SU-DHL-6 (cell line): ENCODE measurements at regions not wholly inside any gene's neighbourhood (a gene's known extent, or its start where the extent isn't known, plus 50 kb on each side); places are given as distances from the start of the nearest gene placed in this dataset.

Experiments
- H2AFZ ChIP-seq: fragments of 200-600 bp; sonication (generic); 2 replicates; pipeline ENCODE4 v1.6.1; 2014; ENCODE audit warnings: low read depth, mild to moderate bottlenecking, moderate library complexity, mixed read lengths, antibody characterized with exemption, low read length; ENCODE audit not compliant: severe bottlenecking
- H3F3A ChIP-seq: fragments of 200-600 bp; shearing (Covaris generic); 2 replicates; pipeline ENCODE4 v1.6.0; 2016; ENCODE audit warnings: antibody characterized with exemption, mild to moderate bottlenecking; ENCODE audit not compliant: insufficient read depth
- H3K27ac ChIP-seq: fragments of 200-600 bp; sonication (generic); 2 replicates; pipeline ENCODE4 v1.5.1; 2016; ENCODE audit warnings: low read depth, mild to moderate bottlenecking, low read length, moderate library complexity, mixed read lengths
- H3K27me3 ChIP-seq: fragments of 200-600 bp; sonication (generic), shearing (Covaris generic); 2 replicates; pipeline ENCODE4 v1.6.0; 2014; ENCODE audit warnings: mild to moderate bottlenecking, low read length
- H3K36me3 ChIP-seq: fragments of 200-600 bp; sonication (generic); 2 replicates; pipeline ENCODE4 v1.6.1; 2014; ENCODE audit warnings: mild to moderate bottlenecking, low read length, mixed read lengths
- H3K4me2 ChIP-seq: fragments of 300-600, 200-600 bp; shearing (Covaris generic), sonication (generic); 2 replicates; pipeline ENCODE4 v1.6.0; 2014; ENCODE audit warnings: low read length, low read depth, mild to moderate bottlenecking; ENCODE audit not compliant: poor library complexity, severe bottlenecking
- H3K4me3 ChIP-seq: fragments of 200-600 bp; sonication (generic); 2 replicates; pipeline ENCODE4 v1.5.1; 2014; ENCODE audit warnings: antibody characterized with exemption, low read length, mild to moderate bottlenecking, mixed read lengths; ENCODE audit not compliant: insufficient read depth, poor library complexity, severe bottlenecking
- H3K79me2 ChIP-seq: fragments of 200-600 bp; sonication (generic); 2 replicates; pipeline ENCODE4 v1.6.1; 2014; ENCODE audit warnings: mild to moderate bottlenecking, low read length, moderate library complexity; ENCODE audit not compliant: insufficient read depth
- H3K9ac ChIP-seq: fragments of 200-600 bp; sonication (generic); 2 replicates; pipeline ENCODE4 v1.7.0; 2014; ENCODE audit warnings: mild to moderate bottlenecking, low read length
- H3K9me2 ChIP-seq: fragments of 200-600 bp; sonication (generic); replicated peaks from 2 replicates; pipeline ENCODE4 v1.6.1; 2014; ENCODE audit warnings: low read length; ENCODE audit not compliant: insufficient read depth
- H3K9me3 ChIP-seq: fragments of 200-600 bp; sonication (generic); 2 replicates; pipeline ENCODE4 v1.6.1; 2014; ENCODE audit warnings: low read length, mixed read lengths; ENCODE audit not compliant: insufficient read depth
- H4K20me1 ChIP-seq: fragments of 200-600 bp; sonication (generic); 2 replicates; pipeline ENCODE4 v1.6.1; 2014; ENCODE audit warnings: low read depth, mild to moderate bottlenecking, antibody characterized with exemption, low read length, moderate library complexity, mixed read lengths
- CTCF ChIP-seq: fragments of 200-600 bp; sonication (generic); IDR thresholded peaks from one replicate; pipeline ENCODE4 v1.5.1; 2017; ENCODE audit warnings: antibody characterized with exemption, mild to moderate bottlenecking, low read length, moderate library complexity; ENCODE audit not compliant: insufficient read depth, poor library complexity, severe bottlenecking
- EZH2phosphoT487 ChIP-seq: fragments of 200-600 bp; sonication (generic), shearing (Covaris generic); conservative IDR thresholded peaks from 2 replicates; pipeline ENCODE4 v1.6.1; 2018; ENCODE audit warnings: mild to moderate bottlenecking, antibody characterized with exemption, low read length, moderate library complexity, mixed read lengths

DNA sequence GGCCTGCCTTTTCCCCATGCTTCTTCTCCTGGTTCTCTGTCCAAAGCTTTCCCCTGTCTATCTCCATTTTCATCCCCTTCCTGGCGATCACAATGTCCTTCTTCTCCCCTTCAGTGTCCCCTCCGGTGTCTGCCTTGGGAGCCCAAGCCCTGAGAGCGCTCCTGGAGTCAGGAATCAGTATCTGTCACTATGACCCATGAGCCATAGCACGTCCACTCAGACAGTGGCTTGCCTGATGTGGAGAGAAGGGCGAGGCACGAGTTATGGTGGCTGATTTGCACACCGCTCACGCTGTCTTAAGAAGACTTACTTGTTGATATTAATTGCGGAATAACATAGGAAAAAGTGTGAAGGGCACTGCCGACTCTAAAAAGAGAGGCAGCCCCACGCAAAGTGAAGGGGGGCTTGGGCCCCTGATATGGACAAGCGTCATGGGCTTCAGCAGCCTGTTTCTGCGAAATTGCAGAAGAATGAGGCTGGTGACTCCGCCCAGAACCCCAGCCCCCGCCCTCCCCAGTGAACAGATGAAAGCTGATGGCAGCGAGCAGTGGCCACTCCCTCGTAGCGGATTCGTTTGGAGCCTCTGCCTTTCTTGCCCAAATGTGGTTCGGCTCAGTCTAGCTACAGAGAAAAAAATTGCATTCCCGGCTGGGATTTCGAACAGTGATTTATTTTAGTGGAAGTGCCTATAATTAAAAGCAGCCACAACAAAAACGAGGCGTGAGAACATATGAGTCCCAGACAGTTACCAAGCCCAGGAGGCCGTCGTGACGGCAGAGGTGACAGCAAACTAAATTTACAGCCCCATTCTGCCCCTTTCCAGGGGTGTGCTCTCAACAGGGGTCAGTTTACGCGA, 149.8 kb downstream of the ICE1 start:
- H3K79me2 ChIP-seq: no peaks in the 10 kb centered on the region
- no peaks in the 10 kb centered on the region for H3K36me3 ChIP-seq
- no peak overlapping the region for H3K9ac ChIP-seq
- H3K27me3 ChIP-seq: no peaks in the 10 kb centered on the region
- no peaks in the 10 kb centered on the region for H3F3A ChIP-seq
- TF ChIP-seq CTCF: no peak
- no peak for TF ChIP-seq EZH2phosphoT487
- no peak overlapping the region for H2AFZ ChIP-seq
- H3K9me3 ChIP-seq: no peaks in the 10 kb centered on the region
- H3K4me3 ChIP-seq: no peak overlapping the region
- no peak overlapping the region for H3K27ac ChIP-seq
- H4K20me1 ChIP-seq: no peaks in the 10 kb centered on the region
- H3K4me2 ChIP-seq: no peak overlapping the region
- no peaks in the 10 kb centered on the region for H3K9me2 ChIP-seq

DNA sequence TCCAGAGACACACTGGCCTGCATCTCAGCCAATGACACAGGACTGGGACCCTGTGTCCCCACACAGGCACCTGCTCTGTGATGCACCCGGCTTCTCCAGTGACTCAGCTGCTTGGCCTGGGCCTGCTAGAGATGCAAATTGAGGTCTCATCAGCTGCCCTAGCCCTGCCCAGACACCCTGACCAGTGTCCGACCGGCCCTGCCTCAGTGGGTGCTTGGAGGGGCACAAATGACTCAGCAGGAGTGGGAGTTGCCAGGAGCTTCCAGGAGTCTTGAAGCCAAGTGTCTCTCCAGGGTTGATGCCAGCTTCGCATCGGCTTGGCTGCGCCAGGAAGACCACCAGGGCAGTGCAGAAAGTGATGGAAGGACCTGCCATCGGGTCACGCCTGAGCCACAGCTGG, 148.2 kb downstream of the ICE1 start:
- no peaks in the 10 kb centered on the region for H3K27me3 ChIP-seq
- H3K79me2 ChIP-seq: no peaks in the 10 kb centered on the region
- no peak overlapping the region for H3K4me2 ChIP-seq
- no peak for TF ChIP-seq CTCF
- no peaks in the 10 kb centered on the region for H4K20me1 ChIP-seq
- no peaks in the 10 kb centered on the region for H3K9me2 ChIP-seq
- no peak overlapping the region for H3K9ac ChIP-seq
- H3K4me3 ChIP-seq: no peak overlapping the region
- no peak overlapping the region for H3K27ac ChIP-seq
- H3K9me3 ChIP-seq: no peaks in the 10 kb centered on the region
- H2AFZ ChIP-seq: no peak overlapping the region
- H3K36me3 ChIP-seq: no peaks in the 10 kb centered on the region
- no peaks in the 10 kb centered on the region for H3F3A ChIP-seq

DNA sequence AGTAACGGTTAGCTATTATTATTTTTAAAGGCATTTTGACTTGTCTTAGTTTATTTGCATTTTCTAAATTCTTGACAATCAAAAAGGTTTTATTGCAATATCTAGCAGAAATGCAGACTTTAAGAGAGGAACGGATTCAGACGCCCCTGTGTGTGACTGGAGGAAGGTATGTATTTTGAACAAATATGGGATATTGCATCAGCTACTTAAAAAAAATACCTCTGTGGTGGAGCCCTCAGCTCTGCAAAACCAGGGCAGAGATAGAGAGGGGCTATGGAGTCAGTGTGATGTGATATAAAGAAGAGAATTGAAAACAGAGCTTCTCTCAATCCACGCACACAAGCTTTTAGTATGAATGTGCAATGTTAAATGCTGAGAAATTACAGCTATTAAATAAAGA, 142.4 kb downstream of the ICE1 start:
- no peaks in the 10 kb centered on the region for H3K9me2 ChIP-seq
- no peaks in the 10 kb centered on the region for H3K79me2 ChIP-seq
- H3K4me2 ChIP-seq: no peak overlapping the region
- no peak overlapping the region for H3K27ac ChIP-seq
- H3K36me3 ChIP-seq: no peaks in the 10 kb centered on the region
- H3K27me3 ChIP-seq: no peaks in the 10 kb centered on the region
- no peaks in the 10 kb centered on the region for H4K20me1 ChIP-seq
- H3K9ac ChIP-seq: no peak overlapping the region
- no peaks in the 10 kb centered on the region for H3F3A ChIP-seq
- TF ChIP-seq CTCF (no peak), EZH2phosphoT487 (no peak)
- no peak overlapping the region for H3K4me3 ChIP-seq
- H2AFZ ChIP-seq: no peak overlapping the region
- H3K9me3 ChIP-seq: no peaks in the 10 kb centered on the region
